HS-27A (cell line): ENCODE measurements at regions not wholly inside any gene's neighbourhood (a gene's known extent, or its start where the extent isn't known, plus 50 kb on each side); places are given as distances from the start of the nearest gene placed in this dataset.
A peak's percentile ranks its signal among the peaks of the same experiment; 100 is the strongest.

Experiments used
- DNase-seq: peaks from one replicate; pipeline ENCODE4 v3.0.0-alpha.2; 2012; ENCODE audit warnings: low read depth, missing footprints

DNA sequence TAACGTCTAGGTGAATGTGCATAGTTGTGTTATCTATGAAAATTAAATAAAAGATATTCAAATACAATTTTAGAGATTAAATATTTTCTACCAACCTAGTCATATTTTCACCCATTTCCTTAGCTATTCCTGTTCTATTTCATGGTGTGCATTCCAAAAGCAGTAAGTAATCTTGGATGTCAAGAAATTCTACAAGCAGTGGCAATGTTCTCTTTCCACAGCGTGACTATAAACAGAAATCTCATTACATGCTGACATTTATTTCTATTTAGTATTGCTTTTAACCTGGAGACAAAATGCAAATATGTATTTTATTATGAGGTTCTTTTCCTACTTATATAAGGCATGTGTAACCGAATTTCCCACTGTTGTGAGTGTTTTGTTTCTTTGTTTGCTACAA lies 510.0 kb downstream of the ACTL7B start:
- no peak for DNase-seq

DNA sequence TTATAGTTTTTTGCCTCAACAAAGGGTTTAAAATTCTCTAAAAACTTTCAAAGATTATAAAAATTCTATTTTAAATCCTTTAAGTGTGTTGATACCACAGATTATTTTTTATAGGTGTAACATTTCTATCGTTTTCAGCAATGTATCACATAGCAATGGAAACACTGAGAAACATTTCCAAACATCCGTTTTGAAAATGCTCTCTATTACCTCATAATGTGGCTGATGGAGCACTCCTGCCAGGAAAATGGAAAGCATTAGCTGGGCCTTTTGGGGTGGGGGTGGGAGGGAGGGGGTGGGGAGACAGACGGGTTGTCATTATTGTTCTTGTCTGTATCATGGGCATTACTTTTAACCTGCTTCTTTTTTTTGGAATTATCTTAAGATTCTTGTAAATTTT lies 516.5 kb downstream of the ACTL7B start:
- no peak for DNase-seq

GRCh38 chr9:108336575-108336974 lies 519.2 kb downstream of the ACTL7B start:
- DNase-seq = no peak

DNA sequence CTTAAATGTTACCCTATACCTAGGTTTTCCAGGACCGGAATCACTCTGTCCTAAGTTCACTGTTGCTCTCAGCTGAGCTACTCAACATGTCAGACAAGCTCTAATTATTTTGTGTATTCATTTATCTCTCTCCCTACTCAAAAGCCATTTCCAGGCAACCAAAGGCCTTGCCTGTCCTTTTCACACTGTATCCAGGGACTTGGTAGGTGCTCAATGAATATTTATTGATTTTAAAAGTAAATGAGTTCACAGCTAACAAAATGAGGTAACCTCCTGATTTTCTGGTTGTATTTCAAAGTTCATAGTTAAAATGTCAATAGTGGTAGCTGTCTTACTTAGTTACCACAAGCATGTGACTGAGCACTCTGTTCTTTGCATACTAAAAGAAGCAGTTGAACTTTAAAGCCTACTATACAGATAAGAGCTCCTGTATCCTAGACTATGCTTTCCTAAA lies 522.2 kb downstream of the ACTL7B start:
- no peak for DNase-seq

DNA sequence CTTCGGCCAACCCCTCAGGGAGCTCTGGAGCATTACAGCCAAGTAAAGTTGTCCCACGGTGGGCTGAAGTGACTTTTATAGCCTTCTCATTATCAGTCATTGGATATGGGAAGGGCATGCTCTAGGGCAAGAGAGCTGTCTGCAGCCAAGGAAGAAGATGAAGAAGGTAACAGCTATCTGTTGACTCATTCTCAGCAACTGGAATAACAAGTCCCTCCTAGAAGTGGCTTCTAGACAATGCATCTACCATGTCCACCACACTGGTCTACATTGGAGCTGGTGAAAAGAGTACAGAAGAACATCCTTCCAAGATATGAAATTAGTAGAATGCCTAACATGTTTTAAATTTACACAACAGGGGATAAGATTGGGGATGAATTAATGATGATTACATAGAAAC lies 524.2 kb downstream of the ACTL7B start:
- no peak for DNase-seq

- no peak for DNase-seq
Observed at GRCh38 chr9:108325406-108325805, 530.4 kb downstream of the ACTL7B start.

- DNase-seq = no peak
Observed at GRCh38 chr9:108323615-108324014, 532.2 kb downstream of the ACTL7B start.

DNA sequence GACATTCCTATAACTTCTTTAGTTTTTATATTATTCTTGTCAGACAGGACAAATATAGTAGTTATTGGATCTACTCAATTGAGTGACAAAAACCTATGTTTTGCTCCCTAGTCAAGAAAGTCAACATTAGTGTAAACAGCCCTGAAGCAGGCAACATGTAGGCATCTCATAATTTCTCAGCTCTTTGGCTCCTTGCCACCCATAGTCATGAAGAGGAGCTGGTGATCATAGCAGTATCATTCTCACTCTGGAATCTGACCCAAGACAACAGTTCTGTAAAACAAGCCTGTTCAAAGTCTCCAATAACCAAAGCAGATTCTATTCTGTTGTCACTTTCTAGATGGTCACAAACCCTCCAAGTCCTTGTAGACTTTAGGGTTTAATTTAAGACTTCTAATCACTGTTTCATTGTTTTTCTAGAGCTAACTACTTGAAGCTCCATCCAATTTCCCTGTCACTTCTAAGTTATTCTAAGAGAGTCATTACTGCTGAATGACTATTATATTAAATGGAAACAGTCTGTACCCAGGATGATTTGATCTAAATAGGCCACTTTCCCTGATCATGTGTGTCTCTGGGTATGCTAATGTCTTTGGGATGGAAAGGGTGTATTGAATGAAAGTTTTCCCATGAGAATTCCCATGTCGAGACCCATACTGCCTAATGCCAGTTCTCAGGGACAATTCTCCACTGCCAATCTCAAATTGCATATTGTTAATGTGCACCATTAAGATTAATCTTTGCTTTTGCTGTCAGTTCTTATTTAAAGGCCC lies 533.3 kb downstream of the ACTL7B start:
- no peak for DNase-seq

DNA sequence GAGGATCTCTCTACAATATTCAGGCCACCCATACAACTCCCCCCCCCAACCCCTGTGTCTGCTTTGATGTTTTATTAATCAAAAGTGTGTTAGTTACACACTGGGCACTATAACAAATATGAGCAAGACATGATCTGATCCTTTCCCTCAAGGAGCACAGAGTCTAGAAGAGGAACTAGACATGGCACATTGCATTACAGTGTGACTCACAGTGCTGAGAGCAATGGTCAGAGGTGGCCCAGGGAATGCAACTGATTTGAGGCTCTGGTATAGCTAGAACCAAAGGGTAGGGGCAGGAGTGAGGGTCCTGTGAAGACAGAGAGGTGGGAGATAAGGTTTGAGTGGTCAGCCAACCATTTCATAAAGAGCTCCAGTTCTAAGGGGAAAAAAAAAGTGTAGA lies 539.2 kb downstream of the ACTL7B start:
- DNase-seq = no peak

DNA sequence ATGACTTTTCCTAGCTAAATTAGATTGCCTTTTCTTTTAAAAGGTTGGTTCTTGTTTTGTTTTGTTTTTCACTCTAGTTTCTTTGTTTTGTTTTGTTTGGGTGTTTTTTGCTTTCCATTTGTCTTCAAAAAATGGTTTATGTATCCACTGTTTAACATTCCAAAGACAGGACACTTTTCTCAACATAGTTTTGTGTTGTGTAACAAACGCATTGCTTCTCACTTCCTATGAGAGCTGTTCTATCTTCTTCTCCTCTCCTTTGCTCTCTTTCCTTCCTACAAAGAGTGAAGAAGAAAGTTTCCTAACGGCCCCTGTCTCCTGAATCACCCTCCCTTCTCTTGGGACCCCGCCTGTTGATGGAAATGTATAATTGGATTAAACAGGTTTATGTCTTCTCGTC lies 539.7 kb downstream of the ACTL7B start:
- no peak for DNase-seq

DNA sequence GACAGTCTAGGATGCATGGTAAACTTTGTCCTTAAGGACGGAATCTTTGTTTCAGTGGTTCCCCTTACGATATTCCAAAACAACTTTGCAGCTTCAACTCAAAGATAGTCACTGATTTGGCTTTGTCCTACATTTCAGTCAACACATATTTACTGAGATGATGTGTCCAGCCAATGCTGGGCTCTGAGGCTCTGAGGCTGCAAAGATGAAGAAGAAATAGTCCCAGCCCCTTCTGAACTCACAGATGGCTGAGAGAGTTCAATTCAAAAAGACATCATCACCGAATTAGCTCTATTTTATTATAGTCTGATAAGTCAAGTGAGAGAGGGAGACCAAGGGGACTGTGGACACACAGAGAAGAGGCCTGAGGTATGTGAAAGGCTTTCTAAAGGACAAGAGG lies 544.0 kb downstream of the ACTL7B start:
- DNase-seq = no peak

DNA sequence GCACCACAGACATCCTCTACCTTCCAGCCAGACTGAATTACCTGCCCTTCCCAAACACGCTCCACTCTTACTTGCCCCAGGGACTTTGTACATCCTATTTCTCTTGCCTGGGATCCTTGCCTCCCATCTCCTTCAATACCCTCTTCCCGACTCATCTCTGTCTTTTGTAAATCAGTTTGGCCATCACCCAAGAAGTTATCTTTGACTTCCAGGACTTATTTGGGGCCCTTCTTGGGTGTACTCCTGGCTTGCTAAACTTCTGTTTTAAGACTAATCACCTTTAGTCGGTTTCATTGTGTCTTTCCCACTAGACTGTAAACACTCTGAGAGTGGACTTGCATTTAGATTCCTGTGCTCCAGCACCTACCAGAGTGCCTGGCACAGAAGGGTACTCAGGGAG lies 545.6 kb downstream of the ACTL7B start:
- DNase-seq = no peak

DNA sequence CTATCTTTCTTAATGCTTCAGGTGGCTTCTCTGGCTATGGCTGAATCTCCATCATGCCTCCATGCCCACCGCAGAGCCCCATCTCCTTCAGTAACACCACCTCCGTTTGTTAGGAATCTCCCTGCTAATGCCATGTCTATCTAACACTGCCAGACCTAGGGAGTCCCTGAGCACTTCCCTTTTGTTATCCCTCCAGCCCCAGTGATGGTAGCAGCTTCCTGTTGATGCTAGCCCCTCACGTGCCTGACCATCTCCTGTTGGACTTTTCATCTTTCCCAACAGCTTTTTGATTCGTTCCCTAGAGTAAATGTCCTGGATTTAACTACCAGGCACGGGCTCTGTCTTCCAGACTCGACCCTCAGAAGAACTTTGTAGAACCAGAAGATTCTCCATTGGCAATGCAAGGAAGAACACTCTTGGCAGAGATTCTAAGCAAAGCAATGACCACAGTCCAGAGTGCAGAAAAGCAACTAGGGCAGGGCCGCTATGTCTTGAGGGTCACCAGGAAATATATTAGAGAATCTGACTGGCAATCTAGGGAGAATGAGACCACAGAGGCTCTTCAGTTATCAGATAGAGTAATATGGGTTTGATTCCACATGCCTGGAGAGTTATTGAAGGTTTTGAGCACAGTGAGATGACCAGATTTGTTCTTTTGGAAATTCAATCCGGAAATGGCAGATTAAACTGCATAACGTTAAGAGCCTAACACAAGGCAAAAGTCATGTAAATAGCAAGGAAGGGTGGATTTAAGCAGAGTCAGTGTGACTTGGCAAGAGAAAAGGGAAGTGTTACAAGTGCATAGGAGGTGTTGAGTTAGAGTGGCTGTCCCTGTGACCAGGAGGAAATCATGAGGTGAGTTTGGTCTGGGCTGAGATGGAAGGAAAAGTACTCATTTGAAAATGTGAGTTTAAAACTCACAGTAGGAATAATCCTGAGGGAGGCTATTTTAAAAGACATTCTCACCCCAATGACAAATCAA lies 555.2 kb downstream of the ACTL7B start:
- no peak for DNase-seq

GRCh38 chr9:108297073-108297472 lies 558.7 kb downstream of the ACTL7B start:
- no peak for DNase-seq

GRCh38 chr9:108296056-108296455 lies 559.7 kb downstream of the ACTL7B start:
- peak; percentile 24 for DNase-seq

DNA sequence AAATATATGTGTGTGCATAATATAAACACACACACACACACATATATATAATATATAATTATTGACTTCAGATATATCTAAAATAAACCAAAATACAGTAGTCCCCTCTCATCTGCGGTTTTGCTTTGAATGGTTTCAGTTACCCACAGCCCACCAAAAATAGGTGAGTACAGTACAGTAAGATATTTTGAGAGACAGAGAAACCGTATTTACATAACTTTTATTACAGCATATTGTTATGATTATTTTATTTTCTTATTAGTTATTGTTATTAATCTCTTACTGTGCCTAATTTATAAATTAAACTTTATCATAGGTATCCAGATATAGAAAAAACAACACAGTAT lies 564.2 kb downstream of the ACTL7B start:
- DNase-seq = no peak

GRCh38 chr9:108290839-108291585 lies 564.8 kb downstream of the ACTL7B start:
- DNase-seq = no peak

GRCh38 chr9:108286638-108287206 lies 569.1 kb downstream of the ACTL7B start:
- no peak for DNase-seq

- no peak for DNase-seq
Observed at GRCh38 chr9:108283696-108284095, 572.1 kb downstream of the ACTL7B start.

GRCh38 chr9:108282872-108283271 lies 572.9 kb downstream of the ACTL7B start:
- DNase-seq = no peak

DNA sequence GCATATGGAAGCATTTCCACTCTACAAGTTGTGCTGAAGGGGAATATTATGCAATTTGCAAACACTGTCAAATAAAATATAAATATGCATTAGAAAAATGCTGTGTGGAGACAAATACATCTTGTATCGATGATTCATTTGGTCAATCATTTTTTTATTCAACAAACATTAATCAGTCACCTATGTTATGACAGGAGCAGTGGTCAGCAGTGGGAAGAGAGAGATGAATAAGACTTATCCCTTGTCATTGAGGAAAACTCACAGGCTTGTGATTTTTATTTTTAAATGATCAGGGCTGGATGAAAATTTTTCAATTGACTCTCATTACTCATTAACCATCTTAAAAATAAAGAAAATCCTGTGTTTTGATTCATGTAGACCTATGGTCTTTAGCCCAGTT lies 574.1 kb downstream of the ACTL7B start:
- DNase-seq = no peak

DNA sequence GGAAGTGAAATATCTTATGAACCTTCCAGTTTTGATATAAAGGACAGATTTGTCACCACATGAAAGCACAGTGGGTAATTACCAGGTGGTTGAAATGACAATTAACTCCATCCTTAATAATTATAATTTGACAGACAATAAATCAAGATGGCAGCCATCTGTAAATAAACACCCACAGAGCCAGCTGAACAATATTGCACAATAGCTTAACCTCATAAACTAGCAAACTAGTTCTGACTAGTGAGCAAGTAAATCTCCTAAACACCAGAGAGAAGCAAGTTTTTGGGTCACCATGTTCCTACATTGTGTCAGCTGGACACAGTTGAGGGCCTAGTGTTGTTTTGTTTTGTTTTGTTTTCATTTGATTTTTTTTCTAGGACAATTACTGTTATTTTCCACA lies 577.4 kb downstream of the ACTL7B start:
- DNase-seq = no peak
